GM21529 (cell line): ENCODE measurements at regions not wholly inside any gene's neighbourhood (a gene's known extent, or its start where the extent isn't known, plus 50 kb on each side); places are given as distances from the start of the nearest gene placed in this dataset.
"Not testable (repeated sequence)": the region's sequence is repeated elsewhere in the genome, so short reads cannot be mapped to it uniquely, and the experiment has no call there.

Source experiments
- ATAC-seq: cut with Tn5 transposase; IDR thresholded peaks from one replicate; pipeline ENCODE4 v1.9.1; 2021; ENCODE audit not compliant: unreplicated experiment

DNA sequence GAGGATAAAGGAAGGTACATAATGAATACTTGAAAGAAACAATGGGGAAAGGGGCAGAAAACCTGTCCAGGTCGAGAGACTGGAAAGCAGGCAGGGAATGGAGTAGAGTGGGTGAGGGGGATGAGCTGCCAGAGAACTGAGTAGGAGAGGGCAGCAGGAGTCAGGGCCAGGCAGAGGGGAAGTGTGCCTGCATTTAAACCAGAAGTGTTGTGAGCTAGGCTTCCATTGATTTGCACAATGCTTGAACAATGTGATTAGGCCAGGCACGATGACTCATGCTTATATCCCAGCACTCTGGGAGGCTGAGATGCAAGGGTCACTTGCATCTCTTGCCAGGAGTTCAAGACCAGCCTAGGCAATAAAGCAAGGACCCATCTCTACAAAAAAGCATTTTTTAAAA lies 332.6 kb downstream of the ANAPC1 start:
- ATAC-seq = not testable (repeated sequence)

DNA sequence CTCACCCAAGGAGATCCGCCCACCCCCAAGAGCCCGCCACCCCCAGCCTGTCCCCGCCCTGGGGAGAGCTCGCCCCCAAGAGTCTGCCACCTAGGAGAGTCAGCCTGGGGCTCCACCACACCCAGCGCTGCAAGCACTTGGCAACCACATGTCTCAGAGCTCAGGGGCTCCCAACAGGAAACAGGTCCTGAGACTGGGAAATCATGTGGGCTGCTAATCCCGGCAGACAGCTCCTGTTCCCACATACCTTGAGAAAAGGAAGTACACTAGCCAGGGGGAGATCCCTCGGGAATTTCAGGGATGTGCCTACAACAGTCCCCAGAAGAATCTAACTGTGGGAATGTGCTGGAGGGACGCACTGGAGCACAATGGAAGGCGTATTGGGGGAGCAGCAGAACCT lies 331.4 kb downstream of the ANAPC1 start:
- ATAC-seq = not testable (repeated sequence)

DNA sequence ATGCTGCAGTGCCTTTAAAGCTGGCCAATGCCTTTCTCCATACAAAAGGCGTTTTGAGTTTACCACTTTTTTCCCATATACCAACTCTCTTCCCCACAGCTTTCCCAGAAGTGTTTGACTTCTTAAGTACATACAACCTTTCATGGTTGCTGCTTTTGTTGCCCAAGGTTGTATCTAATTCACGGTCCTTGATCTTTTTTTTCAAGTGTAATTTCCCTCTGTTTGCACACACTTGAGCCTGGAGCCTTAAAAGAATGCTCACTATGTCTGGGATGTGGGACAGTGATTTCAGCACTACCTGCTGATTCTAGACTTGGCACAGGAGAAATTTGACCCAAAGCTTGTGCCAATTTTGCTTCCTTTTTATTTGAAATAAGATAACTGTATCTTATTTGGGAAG lies 324.7 kb downstream of the ANAPC1 start:
- not testable (repeated sequence) for ATAC-seq

DNA sequence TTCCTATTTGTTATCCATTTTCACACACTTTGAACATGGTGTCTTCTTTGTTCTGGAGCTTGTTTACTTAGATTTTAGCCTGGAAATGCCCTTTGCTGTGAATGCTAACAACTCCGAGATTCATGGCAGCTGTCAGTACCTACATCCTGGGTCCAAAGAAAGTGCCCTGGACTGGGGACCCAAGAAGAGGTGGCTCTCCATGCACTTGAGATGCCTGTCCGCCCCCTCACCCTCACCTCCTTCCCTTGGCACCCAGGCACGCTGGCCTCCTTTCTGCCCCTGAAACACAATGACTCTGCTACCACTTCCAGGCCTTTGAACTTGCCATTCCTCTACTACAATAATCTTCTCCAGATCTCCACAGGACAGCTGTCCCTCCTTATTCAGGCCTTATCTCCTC lies 324.2 kb downstream of the ANAPC1 start:
- not testable (repeated sequence) for ATAC-seq

DNA sequence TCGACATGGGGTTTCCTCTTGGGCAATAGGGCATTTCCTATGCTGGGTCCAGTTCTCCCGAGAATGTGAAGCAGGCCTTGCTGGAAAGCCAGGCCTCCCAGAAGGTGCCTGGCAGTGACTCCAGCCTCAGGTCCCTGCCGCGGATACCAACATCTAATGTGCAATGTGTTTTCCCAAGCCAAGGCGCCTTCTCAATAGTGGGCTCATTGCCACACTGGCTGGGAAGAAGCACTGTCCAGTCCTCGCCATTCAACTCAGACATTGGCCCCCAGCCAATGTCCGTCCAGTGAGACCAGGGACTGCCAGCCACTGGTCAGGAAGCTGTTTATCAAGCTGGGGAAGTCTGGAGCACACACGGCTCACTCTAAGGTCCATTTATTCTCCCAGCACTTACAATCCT lies 317.9 kb downstream of the ANAPC1 start:
- not testable (repeated sequence) for ATAC-seq

DNA sequence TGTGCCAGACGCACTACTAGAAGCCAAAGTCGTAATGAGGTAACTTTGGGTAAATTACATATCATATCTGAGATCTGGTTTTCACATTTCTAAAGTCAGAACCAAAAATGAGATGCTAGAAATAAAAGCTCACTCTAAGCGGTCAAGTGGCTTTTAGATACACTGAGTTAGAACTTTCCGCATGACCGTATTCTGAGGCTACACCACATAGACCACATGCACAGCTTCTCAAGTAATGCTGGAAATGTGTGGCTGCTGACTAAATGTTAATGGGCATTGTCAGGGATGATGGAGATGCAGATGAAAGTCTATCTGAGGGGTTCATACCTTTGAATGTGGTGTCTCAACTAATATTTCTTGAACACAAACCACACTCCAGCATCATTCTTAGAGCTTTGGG lies 316.8 kb downstream of the ANAPC1 start:
- not testable (repeated sequence) for ATAC-seq

DNA sequence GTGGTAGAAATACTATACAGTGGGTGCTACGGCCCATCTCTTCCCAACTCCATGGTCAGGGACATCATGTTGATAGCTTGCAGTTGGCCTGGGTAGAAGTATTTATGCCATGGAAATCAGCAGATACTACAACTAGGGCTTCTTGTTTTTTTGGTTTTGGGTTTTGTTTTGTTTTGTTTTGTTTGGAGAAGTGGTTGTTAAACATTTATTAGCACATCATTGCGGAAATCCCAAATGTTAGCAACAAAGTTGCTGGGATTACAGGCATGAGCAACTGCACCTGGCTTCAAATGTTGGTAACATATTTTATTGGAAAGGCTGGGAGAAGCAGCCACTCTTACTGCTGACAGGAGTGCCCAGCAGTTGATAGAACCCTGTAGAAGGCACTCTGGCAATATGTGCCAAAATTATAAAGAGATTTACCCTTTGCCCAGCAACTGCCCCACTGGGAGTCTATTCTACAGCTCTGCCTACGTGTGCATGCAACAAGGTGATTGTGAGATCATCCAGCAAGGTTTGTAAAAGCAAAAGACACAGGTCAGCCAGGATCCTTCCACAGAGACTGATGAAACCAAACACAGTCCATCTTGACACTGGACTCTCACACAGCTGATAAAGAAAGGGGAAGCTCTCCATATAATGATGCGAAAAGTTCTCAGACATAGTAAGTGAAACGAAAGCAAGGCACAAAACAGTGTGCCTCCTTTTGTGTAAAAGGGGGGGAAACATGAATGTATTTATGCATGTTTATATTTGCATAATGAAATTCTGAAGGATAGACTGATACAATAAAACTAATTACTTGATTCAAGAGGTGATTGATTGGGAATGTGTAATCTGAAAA lies 314.4 kb downstream of the ANAPC1 start:
- not testable (repeated sequence) for ATAC-seq

DNA sequence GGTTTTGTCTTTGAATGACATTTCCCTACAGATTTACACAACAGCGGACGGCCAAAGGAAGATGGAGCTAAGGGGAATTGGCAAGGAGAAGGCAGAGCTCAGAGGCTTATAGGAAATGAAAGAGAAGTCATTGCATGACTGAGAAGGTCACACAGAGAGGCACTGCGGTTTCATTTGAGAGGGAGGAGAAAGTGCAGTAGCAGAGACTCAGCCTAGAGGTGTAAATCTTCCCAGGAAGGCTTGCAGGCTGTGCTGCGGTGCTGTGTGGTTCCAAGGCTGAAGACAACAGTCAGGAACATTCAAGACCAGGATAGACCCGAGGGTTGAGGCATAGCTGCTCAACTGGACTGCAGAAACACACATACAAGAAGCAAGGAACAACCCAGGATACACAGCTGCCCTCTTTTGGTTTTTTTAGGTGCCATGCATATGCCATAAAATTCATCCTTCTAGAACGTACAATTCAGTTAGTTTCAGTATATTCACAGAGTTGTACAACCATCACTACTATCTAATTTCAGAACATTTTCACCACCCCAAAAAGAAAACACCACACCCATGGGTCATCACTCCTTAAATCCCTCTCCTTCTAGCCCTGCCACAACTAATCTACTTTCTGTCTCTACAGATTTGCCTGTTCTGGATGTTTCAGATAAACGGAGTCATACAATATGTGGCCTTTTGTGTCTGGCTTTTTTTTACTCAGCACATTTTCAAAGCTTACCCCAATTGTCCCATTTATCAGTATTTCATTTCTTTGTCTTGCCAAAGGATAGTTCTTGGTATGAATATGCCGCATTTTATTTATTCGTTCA lies 313.5 kb downstream of the ANAPC1 start:
- ATAC-seq = peak; percentile 95

DNA sequence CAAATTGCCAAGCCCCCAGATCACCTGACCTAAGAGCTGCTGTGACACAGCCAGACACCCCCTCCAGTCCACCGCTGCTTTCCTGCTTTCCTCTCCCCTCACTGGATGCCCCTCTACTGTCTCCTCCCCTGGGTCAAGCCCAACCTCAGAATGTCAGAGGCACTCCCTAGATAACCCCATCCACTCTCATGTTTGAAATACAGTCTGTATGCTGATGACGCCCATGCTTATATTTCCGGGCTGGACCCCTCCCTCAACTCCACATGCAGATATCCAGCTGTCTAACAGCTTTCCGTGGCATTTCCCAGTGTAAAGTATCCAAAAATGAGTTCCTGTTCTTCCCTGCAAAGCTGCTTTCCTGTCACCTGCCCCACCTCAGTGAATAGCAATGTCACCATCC lies 309.2 kb downstream of the ANAPC1 start:
- not testable (repeated sequence) for ATAC-seq

DNA sequence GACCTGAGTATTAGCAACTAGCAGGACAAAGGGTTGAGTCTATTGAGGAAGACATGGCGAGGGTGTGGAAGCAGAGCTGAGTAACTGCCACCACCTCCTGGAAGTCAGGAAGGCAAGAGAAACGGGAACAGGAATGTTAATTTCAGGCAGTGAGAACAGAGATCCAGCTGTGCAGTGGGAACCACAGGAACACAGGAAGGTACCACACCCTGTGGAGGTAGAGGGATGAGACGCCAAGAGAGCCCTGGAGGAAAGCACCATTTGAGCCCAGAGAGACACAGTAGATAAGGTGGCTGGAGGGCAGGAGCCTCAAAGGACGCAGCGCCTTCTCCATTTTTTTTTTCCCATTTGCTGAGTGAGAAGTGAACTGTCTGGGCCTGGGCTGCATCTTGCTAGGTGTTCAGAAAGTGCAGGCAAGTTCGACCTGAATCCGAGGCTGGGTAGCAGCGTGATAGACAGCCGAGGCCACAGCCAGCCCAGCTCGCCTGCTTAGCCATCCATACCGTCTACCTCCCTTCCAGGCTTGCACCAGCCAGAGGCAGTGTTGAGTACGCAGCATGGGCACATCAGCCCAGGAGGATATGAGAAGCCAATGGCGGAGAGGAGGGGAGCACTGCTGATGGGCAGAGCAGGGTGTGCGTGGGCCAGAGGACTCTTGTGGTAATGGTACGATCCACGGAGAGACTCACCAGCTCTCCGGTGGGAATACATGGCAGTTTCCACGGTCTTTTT lies 306.7 kb downstream of the ANAPC1 start:
- not testable (repeated sequence) for ATAC-seq

DNA sequence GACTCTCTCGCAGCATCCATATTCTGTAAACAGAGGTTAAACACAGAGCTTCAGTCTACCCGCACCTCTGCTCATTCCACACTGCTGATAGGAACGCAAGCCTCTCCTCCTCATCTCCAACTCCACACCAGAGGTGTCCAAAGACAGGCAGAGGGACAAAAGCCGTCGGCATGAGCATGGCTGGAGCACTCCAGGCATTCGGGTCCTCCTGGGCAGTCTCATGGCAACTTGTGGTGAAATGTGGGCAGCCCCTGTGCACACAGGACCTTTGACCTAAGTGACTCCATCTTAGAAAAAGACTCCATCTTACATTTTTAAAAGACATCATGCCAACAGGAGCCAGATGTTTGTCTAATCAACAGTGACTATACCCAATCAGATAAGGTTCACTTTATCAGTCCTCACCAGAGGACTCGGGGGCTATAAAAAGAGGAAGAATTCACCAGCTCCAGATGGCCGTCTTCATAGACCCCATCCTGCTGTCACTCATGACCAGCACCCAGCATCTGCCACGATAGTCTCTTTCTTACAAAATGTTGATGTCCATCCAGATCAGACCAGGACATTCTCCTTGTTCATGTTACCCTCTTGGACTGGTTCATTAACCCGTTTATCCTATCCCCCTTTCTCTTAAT lies 304.4 kb downstream of the ANAPC1 start:
- not testable (repeated sequence) for ATAC-seq

DNA sequence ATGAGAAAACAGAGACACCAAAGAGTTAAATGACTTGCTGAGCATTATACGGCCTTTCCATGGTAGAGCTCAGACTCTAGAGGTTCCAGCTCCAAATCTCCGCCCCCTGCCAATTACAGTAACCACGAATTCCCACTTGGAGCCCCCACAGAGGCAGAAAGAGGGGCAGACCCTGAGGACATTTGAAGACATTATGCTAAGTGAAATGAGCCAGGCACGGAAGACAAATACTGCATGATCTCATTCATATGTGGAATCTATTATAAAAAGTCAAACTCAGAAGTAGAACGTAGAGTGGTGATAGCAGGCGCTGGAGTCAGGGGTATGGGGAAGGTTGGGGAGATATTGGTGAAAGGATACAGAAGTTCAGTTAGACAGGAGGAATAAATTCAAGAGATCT lies 303.4 kb downstream of the ANAPC1 start:
- ATAC-seq = not testable (repeated sequence)

DNA sequence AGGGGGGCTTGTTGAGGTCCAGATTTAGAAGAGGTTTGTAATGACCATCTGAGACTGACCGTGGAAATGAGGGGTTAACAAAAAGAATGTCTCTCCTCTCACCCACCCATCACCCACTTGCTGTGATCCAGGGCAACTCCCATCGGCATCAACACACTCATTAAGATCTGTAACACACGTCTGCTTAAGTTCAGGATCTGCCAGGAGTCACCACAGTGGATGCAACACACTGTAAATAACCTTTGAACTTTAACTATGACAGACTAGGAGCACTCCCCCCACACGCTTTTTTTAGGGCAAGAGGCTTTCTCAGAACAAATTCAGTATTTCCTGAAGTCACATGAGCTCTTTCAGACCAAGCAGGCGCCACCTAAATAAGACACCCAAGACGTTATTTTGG lies 301.9 kb downstream of the ANAPC1 start:
- ATAC-seq = not testable (repeated sequence)

DNA sequence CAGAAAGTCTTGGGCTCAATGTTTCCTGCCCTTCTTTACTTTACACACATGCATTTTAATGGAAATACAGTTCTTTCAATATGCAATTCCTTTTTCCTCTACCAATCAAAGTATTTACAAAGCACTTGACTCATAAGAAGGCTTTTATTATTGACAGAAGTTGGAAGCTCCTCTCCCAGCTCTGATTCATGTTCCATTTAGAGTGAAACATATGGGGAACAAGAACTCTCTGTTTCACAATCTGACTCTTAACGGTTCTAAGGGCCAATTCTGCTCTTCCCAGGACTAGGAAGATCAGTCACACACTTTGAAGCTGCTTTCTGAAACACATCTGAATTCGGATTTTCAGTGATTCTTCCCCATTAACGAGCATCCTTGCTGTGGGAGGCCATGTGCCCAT lies 300.5 kb downstream of the ANAPC1 start:
- not testable (repeated sequence) for ATAC-seq

DNA sequence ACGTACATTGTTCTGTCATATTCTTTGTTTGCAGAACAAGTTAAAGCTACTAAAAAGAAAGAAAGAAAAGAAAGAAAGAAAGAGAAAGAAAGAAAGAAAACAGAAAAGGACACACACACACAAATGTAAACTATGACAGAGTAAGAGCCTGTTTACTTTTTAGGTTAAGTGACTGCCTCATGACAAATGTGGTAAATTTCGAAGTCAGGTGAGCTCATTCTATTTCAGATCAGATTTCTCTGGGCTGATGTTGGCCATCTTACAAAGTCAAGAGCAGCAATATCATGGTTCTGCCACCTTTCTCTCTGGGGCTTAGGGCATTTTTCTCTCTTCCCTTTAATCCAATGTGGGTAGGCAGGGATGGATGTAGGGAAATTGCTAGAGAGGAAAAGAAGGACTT lies 299.5 kb downstream of the ANAPC1 start:
- ATAC-seq = not testable (repeated sequence)

DNA sequence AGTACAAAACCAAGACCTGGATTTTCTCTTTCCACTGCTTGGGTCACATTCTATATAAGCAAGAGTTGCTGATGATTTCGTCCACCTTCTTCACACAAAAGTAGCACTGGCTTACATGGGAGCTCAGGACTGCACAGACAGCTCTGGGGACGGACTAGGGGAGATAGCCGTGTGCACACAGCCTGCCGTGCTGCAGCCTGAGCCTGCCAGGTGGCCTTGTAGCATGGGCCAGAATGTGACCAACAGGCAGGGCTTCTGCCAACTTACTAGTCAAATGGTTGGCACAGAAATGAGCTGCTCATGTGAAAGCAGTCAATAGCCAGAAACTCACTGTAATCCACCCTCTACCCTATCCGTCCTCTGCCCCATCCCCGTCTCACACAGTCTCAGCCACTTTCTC lies 299.0 kb downstream of the ANAPC1 start:
- not testable (repeated sequence) for ATAC-seq

DNA sequence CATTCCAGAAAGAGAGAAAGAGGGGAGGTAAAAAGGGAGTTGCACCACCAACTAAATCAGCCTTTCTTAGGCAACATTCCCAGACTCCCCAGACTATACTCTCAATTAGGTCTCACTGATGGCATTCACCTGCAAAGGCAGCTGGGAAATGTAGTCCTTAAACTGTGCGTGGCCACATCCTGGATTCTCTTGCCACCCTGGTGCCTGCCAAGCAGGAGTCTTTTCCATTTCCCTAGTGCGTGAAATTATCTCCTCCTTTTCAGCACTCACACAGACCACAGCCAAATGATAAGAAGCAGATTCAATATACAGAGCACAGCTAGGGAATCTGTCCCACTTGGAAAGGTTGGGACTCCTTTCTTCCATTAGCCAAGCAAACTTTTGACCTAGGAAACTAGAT lies 298.0 kb downstream of the ANAPC1 start:
- not testable (repeated sequence) for ATAC-seq

DNA sequence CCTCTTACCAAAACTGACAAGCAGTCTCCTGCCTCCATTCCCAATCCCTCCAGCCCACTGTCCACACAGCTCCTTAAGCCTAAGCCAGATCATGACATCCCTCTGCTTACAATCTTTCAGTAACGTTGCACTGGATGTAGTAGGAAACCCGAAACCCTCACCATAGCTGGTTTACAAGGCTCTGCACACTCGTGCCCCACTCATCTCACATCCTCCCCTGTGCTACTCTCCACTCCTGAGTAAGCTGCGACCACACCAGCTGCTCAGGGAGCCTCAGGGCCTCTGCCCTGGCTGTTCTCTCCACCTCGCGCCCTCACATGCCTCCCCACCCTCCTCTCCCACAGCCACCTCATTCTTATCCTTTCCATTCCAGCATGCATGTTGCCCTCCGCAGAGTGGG lies 288.9 kb downstream of the ANAPC1 start:
- ATAC-seq = not testable (repeated sequence)

DNA sequence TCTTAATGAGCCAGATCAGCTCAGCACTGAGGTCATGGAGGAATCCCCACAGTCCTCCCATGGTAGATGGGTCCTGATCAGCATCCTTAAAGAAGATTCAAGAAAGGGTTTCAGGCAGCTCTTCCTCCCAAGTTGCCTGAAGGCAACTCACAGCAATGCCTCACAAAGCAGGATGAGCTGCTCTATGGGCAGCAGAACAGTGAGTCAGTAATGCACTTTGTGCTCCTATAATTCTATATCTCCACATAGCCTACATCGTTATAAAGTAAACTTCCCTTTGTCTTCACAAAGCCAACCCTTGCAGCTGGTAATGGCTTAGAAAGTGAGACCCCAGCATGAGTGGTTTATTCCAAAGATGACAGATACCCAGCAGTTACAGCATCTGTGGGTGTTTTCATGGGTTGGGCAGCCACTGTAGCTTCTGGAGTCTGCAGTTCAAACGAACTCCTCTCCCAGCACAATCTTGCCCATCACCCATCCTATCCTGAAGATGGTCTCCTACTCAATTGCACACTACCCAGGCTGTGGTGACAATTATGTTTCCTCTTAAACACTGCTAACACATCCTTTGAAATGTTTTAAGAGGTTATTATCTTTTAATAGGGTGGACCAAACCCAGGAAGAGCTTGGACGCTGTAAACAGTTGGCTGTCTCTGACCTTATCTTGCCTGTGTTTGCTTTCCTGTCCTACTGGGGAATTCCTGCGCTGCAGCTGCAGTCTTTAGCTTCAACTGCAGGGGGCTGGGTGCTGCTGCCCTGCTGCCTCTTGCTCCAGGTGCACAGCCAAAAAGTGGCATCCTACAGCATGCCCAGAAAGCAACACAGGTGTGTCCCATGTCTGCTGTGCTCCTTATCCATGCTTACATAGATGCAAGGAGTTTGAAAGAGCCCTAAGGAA lies 286.9 kb downstream of the ANAPC1 start:
- not testable (repeated sequence) for ATAC-seq

DNA sequence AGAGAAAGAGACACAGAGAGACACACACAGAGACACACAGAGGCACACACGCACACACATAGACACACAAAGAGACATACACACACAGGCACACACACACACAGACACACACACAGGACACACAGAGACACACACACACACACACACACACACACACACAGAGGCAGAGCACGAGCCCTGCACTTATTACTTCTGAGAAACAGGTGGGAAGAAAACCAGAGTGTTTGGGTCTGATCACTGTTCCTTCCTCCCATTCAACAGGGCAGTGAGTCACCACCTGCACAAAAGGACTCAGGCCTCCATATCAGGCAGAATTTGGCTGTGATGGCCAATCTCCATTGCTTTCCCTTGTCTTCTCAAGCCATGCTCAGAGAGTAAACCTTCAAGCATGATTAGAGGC lies 285.0 kb downstream of the ANAPC1 start:
- not testable (repeated sequence) for ATAC-seq
